GM19397 (cell line): ENCODE measurements at regions not wholly inside any gene's neighbourhood (a gene's known extent, or its start where the extent isn't known, plus 50 kb on each side); places are given as distances from the start of the nearest gene placed in this dataset.
"Not testable (repeated sequence)": the region's sequence is repeated elsewhere in the genome, so short reads cannot be mapped to it uniquely, and the experiment has no call there.

ENCODE experiments used
- ATAC-seq: cut with Tn5 transposase; IDR thresholded peaks from one replicate; pipeline ENCODE4 v1.9.1; 2021; ENCODE audit warnings: mild to moderate bottlenecking, moderate library complexity; ENCODE audit not compliant: unreplicated experiment

GRCh38 chr11:19628018-19628417 is 84.6 kb upstream of the NAV2 start:
- no peak for ATAC-seq

- no peak for ATAC-seq
Measured at GRCh38 chr11:19627566-19627965, 85.1 kb upstream of the NAV2 start.

- no peak for ATAC-seq
Measured at GRCh38 chr11:19625438-19625837, 87.2 kb upstream of the NAV2 start.

- ATAC-seq: no peak
Measured at GRCh38 chr11:19617696-19618523, 94.7 kb upstream of the NAV2 start.

GRCh38 chr11:19615341-19616183 is 97.1 kb upstream of the NAV2 start:
- ATAC-seq: no peak

- no peak for ATAC-seq
Measured at GRCh38 chr11:19614370-19614940, 98.2 kb upstream of the NAV2 start.

- not testable (repeated sequence) for ATAC-seq
Measured at GRCh38 chr11:19612025-19612424, 100.6 kb upstream of the NAV2 start.

GRCh38 chr11:19607656-19608360 is 104.8 kb upstream of the NAV2 start:
- no peak for ATAC-seq

GRCh38 chr11:19606856-19607655 is 105.6 kb upstream of the NAV2 start:
- ATAC-seq: no peak

- ATAC-seq: no peak
Measured at GRCh38 chr11:19605520-19606371, 106.9 kb upstream of the NAV2 start.

GRCh38 chr11:19604679-19605375 is 107.8 kb upstream of the NAV2 start:
- no peak for ATAC-seq

GRCh38 chr11:19603771-19604170 is 108.9 kb upstream of the NAV2 start:
- no peak for ATAC-seq

- ATAC-seq: no peak
Measured at GRCh38 chr11:19602891-19603290, 109.7 kb upstream of the NAV2 start.

GRCh38 chr11:19602406-19602805 is 110.2 kb upstream of the NAV2 start:
- no peak for ATAC-seq

GRCh38 chr11:19601235-19601634 is 111.4 kb upstream of the NAV2 start:
- no peak for ATAC-seq

GRCh38 chr11:19599681-19600080 is 113.0 kb upstream of the NAV2 start:
- ATAC-seq: no peak

GRCh38 chr11:19598876-19599486 is 113.7 kb upstream of the NAV2 start:
- no peak for ATAC-seq

GRCh38 chr11:19598456-19598855 is 114.2 kb upstream of the NAV2 start:
- no peak for ATAC-seq
